ENCODE measurements at regions not wholly inside any gene's neighbourhood (a gene's known extent, or its start where the extent isn't known, plus 50 kb on each side); places are given as distances from the start of the nearest gene placed in this dataset.

DNA sequence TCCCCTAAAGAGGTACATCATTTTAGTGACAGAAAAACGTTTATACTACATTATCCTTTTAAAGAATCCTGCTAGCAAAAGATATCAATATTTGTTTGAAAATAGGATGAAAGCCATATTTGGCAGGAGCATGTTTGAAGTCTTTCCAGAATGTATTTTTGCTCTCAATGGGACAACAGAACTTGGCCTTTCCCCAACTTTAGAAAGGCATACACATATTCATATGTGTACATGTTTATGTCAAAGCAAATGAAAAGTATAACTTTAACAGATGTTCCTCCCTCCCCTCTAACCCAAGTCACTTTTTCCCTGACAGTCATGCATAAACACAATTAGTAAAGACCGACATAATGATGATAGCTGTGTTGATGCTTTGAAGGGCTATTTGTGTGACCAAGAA lies 427.8 kb upstream of the CDH6 start (continued):
- TF ChIP-seq, protein P1, sequence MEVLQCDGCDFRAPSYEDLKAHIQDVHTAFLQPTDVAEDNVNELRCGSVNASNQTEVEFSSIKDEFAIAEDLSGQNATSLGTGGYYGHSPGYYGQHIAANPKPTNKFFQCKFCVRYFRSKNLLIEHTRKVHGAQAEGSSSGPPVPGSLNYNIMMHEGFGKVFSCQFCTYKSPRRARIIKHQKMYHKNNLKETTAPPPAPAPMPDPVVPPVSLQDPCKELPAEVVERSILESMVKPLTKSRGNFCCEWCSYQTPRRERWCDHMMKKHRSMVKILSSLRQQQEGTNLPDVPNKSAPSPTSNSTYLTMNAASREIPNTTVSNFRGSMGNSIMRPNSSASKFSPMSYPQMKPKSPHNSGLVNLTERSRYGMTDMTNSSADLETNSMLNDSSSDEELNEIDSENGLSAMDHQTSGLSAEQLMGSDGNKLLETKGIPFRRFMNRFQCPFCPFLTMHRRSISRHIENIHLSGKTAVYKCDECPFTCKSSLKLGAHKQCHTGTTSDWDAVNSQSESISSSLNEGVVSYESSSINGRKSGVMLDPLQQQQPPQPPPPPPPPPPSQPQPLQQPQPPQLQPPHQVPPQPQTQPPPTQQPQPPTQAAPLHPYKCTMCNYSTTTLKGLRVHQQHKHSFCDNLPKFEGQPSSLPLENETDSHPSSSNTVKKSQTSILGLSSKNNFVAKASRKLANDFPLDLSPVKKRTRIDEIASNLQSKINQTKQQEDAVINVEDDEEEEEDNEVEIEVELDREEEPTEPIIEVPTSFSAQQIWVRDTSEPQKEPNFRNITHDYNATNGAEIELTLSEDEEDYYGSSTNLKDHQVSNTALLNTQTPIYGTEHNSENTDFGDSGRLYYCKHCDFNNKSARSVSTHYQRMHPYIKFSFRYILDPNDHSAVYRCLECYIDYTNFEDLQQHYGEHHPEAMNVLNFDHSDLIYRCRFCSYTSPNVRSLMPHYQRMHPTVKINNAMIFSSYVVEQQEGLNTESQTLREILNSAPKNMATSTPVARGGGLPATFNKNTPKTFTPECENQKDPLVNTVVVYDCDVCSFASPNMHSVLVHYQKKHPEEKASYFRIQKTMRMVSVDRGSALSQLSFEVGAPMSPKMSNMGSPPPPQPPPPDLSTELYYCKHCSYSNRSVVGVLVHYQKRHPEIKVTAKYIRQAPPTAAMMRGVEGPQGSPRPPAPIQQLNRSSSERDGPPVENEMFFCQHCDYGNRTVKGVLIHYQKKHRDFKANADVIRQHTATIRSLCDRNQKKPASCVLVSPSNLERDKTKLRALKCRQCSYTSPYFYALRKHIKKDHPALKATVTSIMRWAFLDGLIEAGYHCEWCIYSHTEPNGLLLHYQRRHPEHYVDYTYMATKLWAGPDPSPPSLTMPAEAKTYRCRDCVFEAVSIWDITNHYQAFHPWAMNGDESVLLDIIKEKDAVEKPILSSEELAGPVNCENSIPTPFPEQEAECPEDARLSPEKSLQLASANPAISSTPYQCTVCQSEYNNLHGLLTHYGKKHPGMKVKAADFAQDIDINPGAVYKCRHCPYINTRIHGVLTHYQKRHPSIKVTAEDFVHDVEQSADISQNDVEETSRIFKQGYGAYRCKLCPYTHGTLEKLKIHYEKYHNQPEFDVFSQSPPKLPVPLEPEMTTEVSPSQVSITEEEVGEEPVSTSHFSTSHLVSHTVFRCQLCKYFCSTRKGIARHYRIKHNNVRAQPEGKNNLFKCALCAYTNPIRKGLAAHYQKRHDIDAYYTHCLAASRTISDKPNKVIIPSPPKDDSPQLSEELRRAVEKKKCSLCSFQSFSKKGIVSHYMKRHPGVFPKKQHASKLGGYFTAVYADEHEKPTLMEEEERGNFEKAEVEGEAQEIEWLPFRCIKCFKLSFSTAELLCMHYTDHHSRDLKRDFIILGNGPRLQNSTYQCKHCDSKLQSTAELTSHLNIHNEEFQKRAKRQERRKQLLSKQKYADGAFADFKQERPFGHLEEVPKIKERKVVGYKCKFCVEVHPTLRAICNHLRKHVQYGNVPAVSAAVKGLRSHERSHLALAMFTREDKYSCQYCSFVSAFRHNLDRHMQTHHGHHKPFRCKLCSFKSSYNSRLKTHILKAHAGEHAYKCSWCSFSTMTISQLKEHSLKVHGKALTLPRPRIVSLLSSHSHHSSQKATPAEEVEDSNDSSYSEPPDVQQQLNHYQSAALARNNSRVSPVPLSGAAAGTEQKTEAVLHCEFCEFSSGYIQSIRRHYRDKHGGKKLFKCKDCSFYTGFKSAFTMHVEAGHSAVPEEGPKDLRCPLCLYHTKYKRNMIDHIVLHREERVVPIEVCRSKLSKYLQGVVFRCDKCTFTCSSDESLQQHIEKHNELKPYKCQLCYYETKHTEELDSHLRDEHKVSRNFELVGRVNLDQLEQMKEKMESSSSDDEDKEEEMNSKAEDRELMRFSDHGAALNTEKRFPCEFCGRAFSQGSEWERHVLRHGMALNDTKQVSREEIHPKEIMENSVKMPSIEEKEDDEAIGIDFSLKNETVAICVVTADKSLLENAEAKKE (CRISPR knock-in tag; IDR thresholded peaks at IDR 0.05): no peak
- no peak for TF ChIP-seq ZNF114 (CRISPR knock-in tag; IDR thresholded peaks at IDR 0.05)

DNA sequence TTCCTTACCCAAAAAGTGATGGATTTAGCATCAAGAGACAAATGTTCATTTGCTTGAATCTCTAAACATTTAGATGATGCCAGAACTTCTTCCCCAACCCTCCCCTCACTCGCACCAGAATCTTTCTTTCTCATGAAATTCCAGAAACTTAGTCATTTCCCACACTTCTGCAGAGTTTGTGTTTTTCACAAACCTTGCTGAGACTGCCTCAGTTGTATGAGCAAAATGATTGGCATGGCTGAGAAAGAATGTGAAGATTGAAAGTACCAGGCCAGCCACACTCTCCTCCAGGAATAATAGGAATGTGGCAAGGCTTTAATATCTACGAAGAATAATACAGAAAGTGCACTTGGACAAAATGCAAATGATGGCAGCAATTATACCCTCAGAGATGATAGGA lies 428.3 kb upstream of the CDH6 start:
- H3K27ac Mint-ChIP-seq: no peak overlapping the region
- ATAC-seq: no peak
- TF ChIP-seq CREB1 (CRISPR knock-in tag; IDR thresholded peaks at IDR 0.05; ENCODE audit: low read depth): no peak
- no peak for TF ChIP-seq ZNF331 (CRISPR knock-in tag; IDR thresholded peaks at IDR 0.05; ENCODE audit: low read depth)
- TF ChIP-seq STAT1 (IDR thresholded peaks at IDR 0.05; ENCODE audit: unreplicated experiment): no peak
- TF ChIP-seq, protein P2, sequence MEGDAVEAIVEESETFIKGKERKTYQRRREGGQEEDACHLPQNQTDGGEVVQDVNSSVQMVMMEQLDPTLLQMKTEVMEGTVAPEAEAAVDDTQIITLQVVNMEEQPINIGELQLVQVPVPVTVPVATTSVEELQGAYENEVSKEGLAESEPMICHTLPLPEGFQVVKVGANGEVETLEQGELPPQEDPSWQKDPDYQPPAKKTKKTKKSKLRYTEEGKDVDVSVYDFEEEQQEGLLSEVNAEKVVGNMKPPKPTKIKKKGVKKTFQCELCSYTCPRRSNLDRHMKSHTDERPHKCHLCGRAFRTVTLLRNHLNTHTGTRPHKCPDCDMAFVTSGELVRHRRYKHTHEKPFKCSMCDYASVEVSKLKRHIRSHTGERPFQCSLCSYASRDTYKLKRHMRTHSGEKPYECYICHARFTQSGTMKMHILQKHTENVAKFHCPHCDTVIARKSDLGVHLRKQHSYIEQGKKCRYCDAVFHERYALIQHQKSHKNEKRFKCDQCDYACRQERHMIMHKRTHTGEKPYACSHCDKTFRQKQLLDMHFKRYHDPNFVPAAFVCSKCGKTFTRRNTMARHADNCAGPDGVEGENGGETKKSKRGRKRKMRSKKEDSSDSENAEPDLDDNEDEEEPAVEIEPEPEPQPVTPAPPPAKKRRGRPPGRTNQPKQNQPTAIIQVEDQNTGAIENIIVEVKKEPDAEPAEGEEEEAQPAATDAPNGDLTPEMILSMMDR (conservative IDR thresholded peaks at IDR 0.05; ENCODE audit: low read depth in 2 of 2): no peak
- no peak for TF ChIP-seq NANOG (IDR thresholded peaks at IDR 0.05; ENCODE audit: borderline replicate concordance)
- no peak for TF ChIP-seq POLR2AphosphoS5 (IDR thresholded peaks at IDR 0.05; ENCODE audit: low read depth)
- TF ChIP-seq JUNB (IDR thresholded peaks at IDR 0.05; ENCODE audit: unreplicated experiment): no peak
- TF ChIP-seq EZH2 (IDR thresholded peaks at IDR 0.05; ENCODE audit: low read depth, unreplicated experiment): no peak
- no peak for TF ChIP-seq EZH2phosphoT487 (IDR thresholded peaks at IDR 0.05; ENCODE audit: unreplicated experiment)
- TF ChIP-seq, protein P3, sequence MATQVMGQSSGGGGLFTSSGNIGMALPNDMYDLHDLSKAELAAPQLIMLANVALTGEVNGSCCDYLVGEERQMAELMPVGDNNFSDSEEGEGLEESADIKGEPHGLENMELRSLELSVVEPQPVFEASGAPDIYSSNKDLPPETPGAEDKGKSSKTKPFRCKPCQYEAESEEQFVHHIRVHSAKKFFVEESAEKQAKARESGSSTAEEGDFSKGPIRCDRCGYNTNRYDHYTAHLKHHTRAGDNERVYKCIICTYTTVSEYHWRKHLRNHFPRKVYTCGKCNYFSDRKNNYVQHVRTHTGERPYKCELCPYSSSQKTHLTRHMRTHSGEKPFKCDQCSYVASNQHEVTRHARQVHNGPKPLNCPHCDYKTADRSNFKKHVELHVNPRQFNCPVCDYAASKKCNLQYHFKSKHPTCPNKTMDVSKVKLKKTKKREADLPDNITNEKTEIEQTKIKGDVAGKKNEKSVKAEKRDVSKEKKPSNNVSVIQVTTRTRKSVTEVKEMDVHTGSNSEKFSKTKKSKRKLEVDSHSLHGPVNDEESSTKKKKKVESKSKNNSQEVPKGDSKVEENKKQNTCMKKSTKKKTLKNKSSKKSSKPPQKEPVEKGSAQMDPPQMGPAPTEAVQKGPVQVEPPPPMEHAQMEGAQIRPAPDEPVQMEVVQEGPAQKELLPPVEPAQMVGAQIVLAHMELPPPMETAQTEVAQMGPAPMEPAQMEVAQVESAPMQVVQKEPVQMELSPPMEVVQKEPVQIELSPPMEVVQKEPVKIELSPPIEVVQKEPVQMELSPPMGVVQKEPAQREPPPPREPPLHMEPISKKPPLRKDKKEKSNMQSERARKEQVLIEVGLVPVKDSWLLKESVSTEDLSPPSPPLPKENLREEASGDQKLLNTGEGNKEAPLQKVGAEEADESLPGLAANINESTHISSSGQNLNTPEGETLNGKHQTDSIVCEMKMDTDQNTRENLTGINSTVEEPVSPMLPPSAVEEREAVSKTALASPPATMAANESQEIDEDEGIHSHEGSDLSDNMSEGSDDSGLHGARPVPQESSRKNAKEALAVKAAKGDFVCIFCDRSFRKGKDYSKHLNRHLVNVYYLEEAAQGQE (IDR thresholded peaks at IDR 0.05; ENCODE audit: unreplicated experiment): no peak

More for the DNA sequence above, 428.3 kb upstream of the CDH6 start:
- Histone ChIP-seq H3F3A (replicated peaks; ENCODE audit: low read depth) (no peaks in the 10 kb centered on the region), H3K79me2 (replicated peaks; ENCODE audit: insufficient read depth) (no peaks in the 10 kb centered on the region), H4K20me1 (replicated peaks; ENCODE audit: insufficient read depth) (no peaks in the 10 kb centered on the region), H2AFZ (no peak overlapping the region), H3K4me1 (ENCODE audit: insufficient read depth) (peaks cover 6% of the 10 kb centered on the region; the same call in 1 of the 2 replicates), H3K9me2 (ENCODE audit: insufficient read depth) (no peaks in the 10 kb centered on the region), H3K36me3 (ENCODE audit: insufficient read depth) (no peaks in the 10 kb centered on the region), H3K27me3 (ENCODE audit: insufficient read depth) (no peaks in the 10 kb centered on the region), H3K27ac (ENCODE audit: low read depth) (no peak overlapping the region), H3K4me3 (no peak overlapping the region), H3K4me2 (no peak overlapping the region)
- Mint-ChIP-seq H3K9me3 (no peaks in the 10 kb centered on the region; the same call in 2 of the 3 replicates), H3K27me3 (ENCODE audit: insufficient read depth, low read depth, poor library complexity) (no peaks in the 10 kb centered on the region), H3K36me3 (ENCODE audit: low read depth) (no peaks in the 10 kb centered on the region), H3K4me1 (peaks cover 5% of the 10 kb centered on the region; the same call in 2 of the 3 replicates), H3K4me3 (no peak overlapping the region)
- DNase-seq (ENCODE audit: low spot score): no peak

Data from GM23338 (cell line).